Colonic mucosa (tissue), 4 donors: ENCODE measurements at regions not wholly inside any gene's neighbourhood (a gene's known extent, or its start where the extent isn't known, plus 50 kb on each side); places are given as distances from the start of the nearest gene placed in this dataset.

Experiments
- DNase-seq: peaks from one replicate; pipeline ENCODE4 v3.0.0-alpha.2; 2020
- H3K27ac ChIP-seq: fragments of 200-600 bp; one replicate; pipeline ENCODE4 v1.8.0; 2021
- H3K27me3 ChIP-seq: fragments of 200-600 bp; one replicate; pipeline ENCODE4 v1.8.0; 2021
- H3K36me3 ChIP-seq: fragments of 200-600 bp; one replicate; pipeline ENCODE4 v1.8.0; 2021
- H3K4me1 ChIP-seq: fragments of 200-600 bp; one replicate; pipeline ENCODE4 v1.8.0; 2021; ENCODE audit warnings: mild to moderate bottlenecking
- H3K4me3 ChIP-seq: fragments of 200-600 bp; one replicate; pipeline ENCODE4 v1.8.0; 2021
- H3K9ac ChIP-seq, 2 donors: one replicate each; pipeline ENCODE4 v1.7.0; 2013; ENCODE audit warnings: control low read depth in 2 of 2, low read depth in 2 of 2, low read length in 2 of 2
- H3K9me3 ChIP-seq: fragments of 200-600 bp; one replicate; pipeline ENCODE4 v1.8.0; 2021
- intact Hi-C: fragments of 100-400 bp; cut with DNase I; formaldehyde crosslinking; loops from one replicate; pipeline ENCODE4 v1.14.1; 2022
- TF ChIP-seq, protein P1 (sequence below): fragments of 200-600 bp; IDR thresholded peaks from one replicate; pipeline ENCODE4 v1.8.0; 2022; ENCODE audit warnings: antibody characterized with exemption, mild to moderate bottlenecking
- donor health status: healthy.
- donor health status: DM: no; HTN: no; CAD: no.
- donor health status: DM: no; HTN: no; CAD: no.

DNA sequence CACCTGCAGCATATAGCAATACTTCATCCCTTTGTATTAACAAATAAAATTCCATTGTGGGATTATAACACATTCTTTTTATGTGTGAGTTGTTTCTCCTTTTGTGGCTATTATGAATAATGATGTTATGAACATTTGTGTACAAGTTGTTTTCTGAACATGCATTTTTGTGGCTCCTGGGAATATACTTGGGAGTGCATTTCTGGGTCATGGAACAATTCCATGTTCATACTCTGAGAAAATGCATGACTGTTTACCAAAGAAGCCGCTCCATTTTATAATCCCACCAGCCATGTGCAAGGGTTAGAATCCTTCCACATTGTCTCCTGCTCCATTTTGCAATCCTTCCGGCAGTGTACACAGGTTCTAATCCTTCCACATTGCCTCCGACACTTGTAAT lies 713.8 kb downstream of the TBC1D22A start:
- intact Hi-C loops: no loop called here
- DNase-seq: no peak
- no peaks in the 10 kb centered on the region for H3K4me1 ChIP-seq
- no peak overlapping the region for H3K4me3 ChIP-seq
- no peak overlapping the region for H3K27ac ChIP-seq
- H3K9ac ChIP-seq: no peak overlapping the region
- no peaks in the 10 kb centered on the region for H3K36me3 ChIP-seq
- H3K27me3 ChIP-seq: no peaks in the 10 kb centered on the region
- H3K9me3 ChIP-seq: no peaks in the 10 kb centered on the region
- TF ChIP-seq, protein P1, sequence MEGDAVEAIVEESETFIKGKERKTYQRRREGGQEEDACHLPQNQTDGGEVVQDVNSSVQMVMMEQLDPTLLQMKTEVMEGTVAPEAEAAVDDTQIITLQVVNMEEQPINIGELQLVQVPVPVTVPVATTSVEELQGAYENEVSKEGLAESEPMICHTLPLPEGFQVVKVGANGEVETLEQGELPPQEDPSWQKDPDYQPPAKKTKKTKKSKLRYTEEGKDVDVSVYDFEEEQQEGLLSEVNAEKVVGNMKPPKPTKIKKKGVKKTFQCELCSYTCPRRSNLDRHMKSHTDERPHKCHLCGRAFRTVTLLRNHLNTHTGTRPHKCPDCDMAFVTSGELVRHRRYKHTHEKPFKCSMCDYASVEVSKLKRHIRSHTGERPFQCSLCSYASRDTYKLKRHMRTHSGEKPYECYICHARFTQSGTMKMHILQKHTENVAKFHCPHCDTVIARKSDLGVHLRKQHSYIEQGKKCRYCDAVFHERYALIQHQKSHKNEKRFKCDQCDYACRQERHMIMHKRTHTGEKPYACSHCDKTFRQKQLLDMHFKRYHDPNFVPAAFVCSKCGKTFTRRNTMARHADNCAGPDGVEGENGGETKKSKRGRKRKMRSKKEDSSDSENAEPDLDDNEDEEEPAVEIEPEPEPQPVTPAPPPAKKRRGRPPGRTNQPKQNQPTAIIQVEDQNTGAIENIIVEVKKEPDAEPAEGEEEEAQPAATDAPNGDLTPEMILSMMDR: no peak

DNA sequence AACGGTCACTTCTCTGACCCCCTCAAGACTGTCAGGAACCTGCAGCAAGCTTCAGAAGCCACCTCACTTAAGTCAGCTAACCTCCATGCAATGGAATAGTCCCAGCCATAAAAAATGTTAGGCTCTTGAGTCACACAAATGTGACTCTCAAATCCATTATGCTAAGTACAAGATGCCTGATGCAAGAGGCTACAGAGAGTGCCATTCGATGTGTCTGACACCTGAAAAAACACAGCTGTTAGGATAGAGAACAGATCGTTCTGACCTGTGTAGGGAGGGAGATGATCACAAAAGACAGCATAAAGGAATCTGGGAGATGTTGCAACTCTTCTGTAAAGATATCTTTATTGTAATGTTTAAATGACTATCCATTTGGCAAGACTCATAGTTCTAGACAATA lies 712.4 kb downstream of the TBC1D22A start:
- Histone ChIP-seq H3K27me3 (no peaks in the 10 kb centered on the region), H3K36me3 (no peaks in the 10 kb centered on the region), H3K4me1 (no peaks in the 10 kb centered on the region), H3K9me3 (no peaks in the 10 kb centered on the region), H3K4me3 (no peak overlapping the region), H3K27ac (no peak overlapping the region), H3K9ac (no peak overlapping the region)
- intact Hi-C loops: no loop called here
- no peak for DNase-seq
- TF ChIP-seq, protein P1: no peak

GRCh38 chr22:47474464-47474863 lies 712.0 kb downstream of the TBC1D22A start:
- Histone ChIP-seq H3K9me3 (no peaks in the 10 kb centered on the region), H3K27ac (no peak overlapping the region), H3K27me3 (no peaks in the 10 kb centered on the region), H3K4me1 (no peaks in the 10 kb centered on the region), H3K9ac (no peak overlapping the region), H3K36me3 (no peaks in the 10 kb centered on the region), H3K4me3 (no peak overlapping the region)
- DNase-seq: no peak
- TF ChIP-seq, protein P1: no peak
- intact Hi-C loops: no loop called here

DNA sequence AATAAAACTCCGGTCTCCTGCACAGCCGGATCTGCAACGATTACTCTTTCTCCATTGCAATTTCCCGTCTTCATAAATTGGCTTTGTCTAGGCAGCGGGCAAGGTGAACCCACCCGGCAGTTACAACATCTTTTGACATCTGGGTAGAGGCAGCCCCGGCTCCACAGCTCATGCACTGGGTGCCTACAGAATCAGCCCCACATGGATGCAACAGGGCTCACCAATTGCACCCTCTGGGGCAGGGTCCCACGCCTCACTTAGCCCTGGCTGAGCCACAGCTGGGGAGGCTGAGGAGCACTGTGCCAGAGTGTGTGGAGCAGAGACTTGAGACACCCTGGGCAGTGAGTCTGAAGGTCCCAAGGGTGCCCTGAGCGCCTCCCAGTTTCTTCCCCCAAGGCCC lies 710.2 kb downstream of the TBC1D22A start:
- Histone ChIP-seq H3K4me3 (no peak overlapping the region), H3K27ac (no peak overlapping the region), H3K9me3 (no peaks in the 10 kb centered on the region), H3K27me3 (no peaks in the 10 kb centered on the region), H3K36me3 (no peaks in the 10 kb centered on the region), H3K9ac (no peak overlapping the region), H3K4me1 (no peaks in the 10 kb centered on the region)
- TF ChIP-seq, protein P1: no peak
- no peak for DNase-seq
- intact Hi-C loops: no loop called here

DNA sequence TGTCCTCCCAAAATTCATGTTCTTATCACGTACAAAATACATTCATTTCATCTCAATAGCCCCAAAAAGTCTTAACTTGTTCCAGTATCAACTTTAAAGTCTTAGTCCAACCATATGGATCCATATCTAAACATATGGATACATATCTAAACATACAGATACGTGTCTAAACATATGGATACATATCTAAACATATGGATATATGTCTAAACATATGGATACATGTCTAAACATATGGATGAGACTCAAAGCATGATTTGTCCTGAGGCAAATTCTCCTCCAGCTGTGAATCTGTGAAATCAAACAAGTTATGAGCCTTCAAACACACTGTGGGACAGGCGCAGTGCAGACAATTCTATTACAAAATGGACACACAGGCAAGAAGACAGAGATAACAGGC lies 709.0 kb downstream of the TBC1D22A start:
- no peak overlapping the region for H3K27ac ChIP-seq
- no peaks in the 10 kb centered on the region for H3K27me3 ChIP-seq
- H3K4me1 ChIP-seq: no peaks in the 10 kb centered on the region
- H3K9ac ChIP-seq: no peak overlapping the region
- TF ChIP-seq, protein P1: no peak
- no peak overlapping the region for H3K4me3 ChIP-seq
- H3K9me3 ChIP-seq: no peaks in the 10 kb centered on the region
- no peak for DNase-seq
- no peaks in the 10 kb centered on the region for H3K36me3 ChIP-seq
- intact Hi-C loops: no loop called here

DNA sequence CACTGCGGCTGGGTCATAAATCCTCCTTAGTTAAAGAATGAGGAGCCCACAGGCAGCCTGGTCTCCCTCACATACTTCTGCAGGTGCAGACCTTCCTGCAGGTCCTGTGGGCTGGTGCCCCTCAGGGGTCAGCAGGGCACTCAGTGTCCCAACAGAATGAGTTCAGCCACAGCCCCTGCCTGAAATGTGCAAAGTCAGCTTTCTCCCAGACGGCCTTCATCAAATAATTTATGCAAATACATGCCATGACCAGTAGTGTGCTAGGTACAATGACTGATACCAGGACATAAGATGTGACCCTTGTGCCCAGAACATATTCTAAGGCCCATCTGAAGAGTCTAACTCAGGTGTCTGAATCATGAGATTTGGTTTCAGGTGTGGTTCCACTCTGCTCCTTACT lies 703.4 kb downstream of the TBC1D22A start:
- TF ChIP-seq, protein P1: no peak
- DNase-seq: no peak
- no peak overlapping the region for H3K9ac ChIP-seq
- H3K4me1 ChIP-seq: no peaks in the 10 kb centered on the region
- no peaks in the 10 kb centered on the region for H3K36me3 ChIP-seq
- H3K4me3 ChIP-seq: no peak overlapping the region
- no peak overlapping the region for H3K27ac ChIP-seq
- H3K27me3 ChIP-seq: no peaks in the 10 kb centered on the region
- intact Hi-C loops: no loop called here
- no peaks in the 10 kb centered on the region for H3K9me3 ChIP-seq
